ENCODE measurements at regions not wholly inside any gene's neighbourhood (a gene's known extent, or its start where the extent isn't known, plus 50 kb on each side); places are given as distances from the start of the nearest gene placed in this dataset.
"Not testable (repeated sequence)": the region's sequence is repeated elsewhere in the genome, so short reads cannot be mapped to it uniquely, and the experiment has no call there.

DNA sequence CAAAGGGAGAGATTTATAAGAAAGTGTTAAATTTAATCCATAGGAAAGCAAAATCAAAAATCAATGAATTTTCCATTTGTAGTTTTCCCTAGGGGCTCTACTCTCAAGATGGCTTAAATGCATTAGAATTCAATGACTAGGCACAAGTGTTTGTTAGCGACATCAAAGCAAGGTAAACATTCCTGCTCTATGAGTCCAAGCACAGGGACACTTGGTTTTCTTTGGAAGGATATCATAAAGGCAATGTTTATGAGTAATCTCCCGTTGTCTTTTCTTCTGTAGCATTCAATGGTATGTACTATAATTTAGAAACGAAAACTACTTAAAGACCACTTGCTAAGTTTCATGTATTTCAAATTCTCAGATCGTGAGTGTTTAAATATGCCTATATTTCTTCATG, 54.8 kb upstream of the ZNF717 start:
- H3K27me3 ChIP-seq; H3K4me3 ChIP-seq; H3K9me3 ChIP-seq; intact Hi-C loops (cut with DNase I; ENCODE audit: low total_unique reads); H3K4me1 ChIP-seq; H3K36me3 ChIP-seq; DNase-seq (ENCODE audit: low spot score in 2 of 2); H3K27ac ChIP-seq: not testable (repeated sequence)

DNA sequence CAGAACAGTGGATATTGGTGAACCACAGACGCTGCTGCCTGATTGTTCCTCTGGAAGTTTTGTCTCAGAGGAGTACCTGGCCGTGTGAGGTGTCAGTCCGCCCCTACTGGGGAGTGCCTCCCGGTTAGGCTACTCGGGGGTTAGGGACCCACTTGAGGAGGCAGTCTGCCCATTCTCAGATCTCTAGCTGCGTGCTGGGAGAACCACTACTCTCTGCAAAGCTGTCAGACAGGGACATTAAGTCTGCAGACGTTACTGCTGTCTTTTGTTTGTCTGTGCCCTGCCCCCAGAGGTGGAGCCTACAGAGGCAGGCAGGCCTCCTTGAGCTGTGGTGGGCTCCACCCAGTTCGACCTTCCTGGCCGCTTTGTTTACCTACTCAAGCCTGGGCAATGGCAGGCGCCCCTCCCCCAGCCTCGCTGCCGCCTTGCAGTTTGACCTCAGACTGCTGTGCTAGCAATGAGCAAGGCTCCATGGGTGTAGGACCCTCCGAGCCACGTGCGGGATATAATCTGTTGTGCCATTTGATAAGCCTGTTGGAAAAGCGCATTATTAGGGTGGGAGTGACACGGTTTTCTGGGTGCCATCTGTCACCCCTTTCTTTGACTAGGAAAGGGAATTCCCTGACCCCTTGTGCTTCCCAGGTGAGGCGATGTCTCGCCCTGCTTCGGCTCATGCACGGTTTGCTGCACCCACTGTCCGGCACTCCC, 65.1 kb upstream of the ZNF717 start:
- H3K9me3 ChIP-seq; H3K4me3 ChIP-seq; H3K36me3 ChIP-seq; H3K27me3 ChIP-seq; H3K27ac ChIP-seq; DNase-seq (ENCODE audit: low spot score in 2 of 2); intact Hi-C loops (cut with DNase I; ENCODE audit: low total_unique reads); H3K4me1 ChIP-seq: not testable (repeated sequence)

DNA sequence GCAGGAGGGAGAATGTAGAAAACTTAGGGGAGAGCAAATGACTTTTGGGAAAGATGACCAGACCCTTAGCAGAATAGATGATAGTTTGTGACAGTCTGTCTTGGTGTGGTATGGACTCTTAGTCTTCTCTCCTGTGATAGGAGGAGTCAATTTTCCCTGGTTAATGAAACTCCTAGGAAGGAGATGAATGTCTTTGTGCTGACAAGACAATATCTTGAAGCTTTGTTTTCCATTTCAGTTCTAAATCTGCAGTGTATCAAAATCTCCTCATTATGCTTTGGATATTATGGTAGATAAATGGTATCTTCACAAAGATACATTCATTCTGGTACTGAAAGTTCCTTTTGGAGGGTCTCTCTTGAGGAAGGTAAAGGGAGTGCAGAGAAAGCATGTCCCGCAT, 77.8 kb upstream of the ZNF717 start:
- Histone ChIP-seq H3K27ac (no peak overlapping the region), H3K36me3 (no peaks in the 10 kb centered on the region), H3K9me3 (no peaks in the 10 kb centered on the region), H3K4me3 (no peak overlapping the region), H3K4me1 (no peaks in the 10 kb centered on the region), H3K27me3 (no peaks in the 10 kb centered on the region)
- TF ChIP-seq POLR2AphosphoS5 (IDR thresholded peaks at IDR 0.05) (no peak), POLR2A (IDR thresholded peaks at IDR 0.05) (no peak)
- TF ChIP-seq, protein P1, sequence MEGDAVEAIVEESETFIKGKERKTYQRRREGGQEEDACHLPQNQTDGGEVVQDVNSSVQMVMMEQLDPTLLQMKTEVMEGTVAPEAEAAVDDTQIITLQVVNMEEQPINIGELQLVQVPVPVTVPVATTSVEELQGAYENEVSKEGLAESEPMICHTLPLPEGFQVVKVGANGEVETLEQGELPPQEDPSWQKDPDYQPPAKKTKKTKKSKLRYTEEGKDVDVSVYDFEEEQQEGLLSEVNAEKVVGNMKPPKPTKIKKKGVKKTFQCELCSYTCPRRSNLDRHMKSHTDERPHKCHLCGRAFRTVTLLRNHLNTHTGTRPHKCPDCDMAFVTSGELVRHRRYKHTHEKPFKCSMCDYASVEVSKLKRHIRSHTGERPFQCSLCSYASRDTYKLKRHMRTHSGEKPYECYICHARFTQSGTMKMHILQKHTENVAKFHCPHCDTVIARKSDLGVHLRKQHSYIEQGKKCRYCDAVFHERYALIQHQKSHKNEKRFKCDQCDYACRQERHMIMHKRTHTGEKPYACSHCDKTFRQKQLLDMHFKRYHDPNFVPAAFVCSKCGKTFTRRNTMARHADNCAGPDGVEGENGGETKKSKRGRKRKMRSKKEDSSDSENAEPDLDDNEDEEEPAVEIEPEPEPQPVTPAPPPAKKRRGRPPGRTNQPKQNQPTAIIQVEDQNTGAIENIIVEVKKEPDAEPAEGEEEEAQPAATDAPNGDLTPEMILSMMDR (IDR thresholded peaks at IDR 0.05) = no peak
- intact Hi-C loops (cut with DNase I; ENCODE audit: low total_unique reads) = no loop called here
- DNase-seq (ENCODE audit: low spot score in 2 of 2) = no peak

DNA sequence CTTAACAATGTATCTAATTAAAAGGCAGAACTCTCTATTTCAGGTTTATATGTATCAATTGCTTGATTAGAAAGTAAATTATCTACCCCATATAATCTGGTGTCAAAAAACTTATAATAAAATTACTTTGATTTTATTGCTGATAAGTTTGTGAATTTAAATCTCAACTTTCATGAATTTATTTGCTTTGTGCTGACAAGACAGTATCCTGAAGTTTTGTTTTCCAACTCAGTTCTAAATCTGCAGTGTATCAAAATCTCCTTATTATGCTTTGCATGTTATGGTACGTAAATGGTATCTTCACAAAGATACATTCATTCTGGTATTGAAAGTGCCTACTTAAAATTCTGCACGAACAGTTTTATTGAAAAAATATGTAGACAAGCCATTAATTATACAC, 78.5 kb upstream of the ZNF717 start:
- TF ChIP-seq POLR2AphosphoS5 (IDR thresholded peaks at IDR 0.05) (no peak), POLR2A (IDR thresholded peaks at IDR 0.05) (no peak)
- TF ChIP-seq, protein P1 (IDR thresholded peaks at IDR 0.05) = no peak
- intact Hi-C loops (cut with DNase I; ENCODE audit: low total_unique reads) = no loop called here
- no peaks in the 10 kb centered on the region for H3K27me3 ChIP-seq
- no peak overlapping the region for H3K27ac ChIP-seq
- DNase-seq (ENCODE audit: low spot score in 2 of 2) = no peak
- no peaks in the 10 kb centered on the region for H3K36me3 ChIP-seq
- no peaks in the 10 kb centered on the region for H3K4me1 ChIP-seq
- no peak overlapping the region for H3K4me3 ChIP-seq
- H3K9me3 ChIP-seq = no peaks in the 10 kb centered on the region

DNA sequence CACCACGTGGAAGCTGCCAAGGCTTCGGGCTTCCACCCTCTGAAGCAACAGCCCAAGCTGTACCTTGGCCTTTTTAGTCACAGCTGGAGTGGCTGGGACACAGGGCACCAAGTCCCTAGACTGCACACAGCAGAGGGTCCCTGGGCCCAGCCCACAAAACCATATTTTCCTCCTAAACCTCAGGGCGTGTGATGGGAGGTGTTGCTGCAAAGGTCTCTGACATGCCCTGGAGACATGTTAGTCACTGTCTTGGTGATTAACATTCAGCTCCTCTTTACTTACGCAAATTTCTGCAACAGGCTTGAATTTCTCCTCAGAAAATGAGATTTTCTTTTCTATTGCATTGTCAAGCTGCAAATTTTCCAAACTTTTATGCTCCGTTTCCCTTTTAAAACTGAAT, 98.4 kb upstream of the ZNF717 start:
- intact Hi-C loops (cut with DNase I; ENCODE audit: low total_unique reads); H3K27me3 ChIP-seq; DNase-seq (ENCODE audit: low spot score in 2 of 2); H3K36me3 ChIP-seq; H3K4me1 ChIP-seq; H3K4me3 ChIP-seq; H3K9me3 ChIP-seq; H3K27ac ChIP-seq: not testable (repeated sequence)

DNA sequence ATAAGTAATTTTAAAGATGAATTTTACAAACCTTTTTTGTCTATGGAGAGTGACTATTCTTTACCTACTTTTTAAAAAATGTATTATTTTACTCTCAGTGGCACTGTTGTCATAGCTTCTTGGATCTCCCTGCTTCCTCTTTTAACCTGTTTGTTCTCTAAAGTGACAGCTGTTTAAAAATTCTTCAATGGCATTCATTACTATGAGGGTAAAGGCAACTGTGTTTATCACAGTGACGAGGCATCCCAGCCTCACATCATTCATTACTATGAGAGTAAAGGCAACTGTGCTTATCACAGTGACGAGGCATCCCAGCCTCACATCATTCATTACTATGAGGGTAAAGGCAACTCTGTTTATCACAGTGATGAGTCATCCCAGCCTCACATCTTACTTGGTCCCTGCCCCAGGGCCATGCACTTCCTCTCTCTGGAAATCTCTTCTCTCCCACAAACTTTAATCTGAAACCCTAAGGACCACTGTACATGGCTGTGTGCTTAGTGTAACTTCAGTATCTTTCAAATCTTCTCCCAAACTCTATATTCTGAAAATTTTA, 101.7 kb upstream of the ZNF717 start:
- TF ChIP-seq, protein P1 (IDR thresholded peaks at IDR 0.05) = no peak
- no peak for TF ChIP-seq POLR2A (IDR thresholded peaks at IDR 0.05)
- no peak for TF ChIP-seq POLR2AphosphoS5 (IDR thresholded peaks at IDR 0.05)
- peaks cover 0 to 5% of the 10 kb centered on the region in 2 donors for H3K9me3 ChIP-seq

More for the DNA sequence above, 101.7 kb upstream of the ZNF717 start:
- intact Hi-C loops (cut with DNase I; ENCODE audit: low total_unique reads) = no loop called here
- H3K4me1 ChIP-seq = no peaks in the 10 kb centered on the region
- no peaks in the 10 kb centered on the region for H3K27me3 ChIP-seq
- no peak overlapping the region for H3K4me3 ChIP-seq
- H3K36me3 ChIP-seq = no peaks in the 10 kb centered on the region
- H3K27ac ChIP-seq = no peak overlapping the region
- no peak for DNase-seq (ENCODE audit: low spot score in 2 of 2)

Measured in breast epithelium (tissue), 4 donors.